IPS DF 19.7 (cell line): ENCODE measurements at regions not wholly inside any gene's neighbourhood (a gene's known extent, or its start where the extent isn't known, plus 50 kb on each side); places are given as distances from the start of the nearest gene placed in this dataset.

Source experiments
- DNase-seq: peaks from one replicate; pipeline ENCODE4 v3.0.0-alpha.2; 2013; ENCODE audit warnings: low read depth, low spot score

GRCh38 chr4:55175779-55176231 is 50.4 kb upstream of the KDR start:
- DNase-seq = no peak

- DNase-seq = no peak
Observed at GRCh38 chr4:55176497-55176896, 51.1 kb upstream of the KDR start.

GRCh38 chr4:55177461-55177860 is 52.1 kb upstream of the KDR start:
- DNase-seq = no peak

GRCh38 chr4:55178226-55179005 is 53.0 kb upstream of the KDR start:
- no peak for DNase-seq

- no peak for DNase-seq
Observed at GRCh38 chr4:55181010-55182005, 55.9 kb upstream of the KDR start.

GRCh38 chr4:55183926-55184599 is 58.7 kb upstream of the KDR start:
- peak; percentile 73 for DNase-seq

GRCh38 chr4:55184600-55185523 is 59.5 kb upstream of the KDR start:
- peak; percentile 52 for DNase-seq

- DNase-seq = no peak
Observed at GRCh38 chr4:55186123-55186522, 60.7 kb upstream of the KDR start.

GRCh38 chr4:55186700-55187099 is 61.3 kb upstream of the KDR start:
- no peak for DNase-seq

GRCh38 chr4:55214172-55214571 is 88.8 kb upstream of the KDR start:
- no peak for DNase-seq

GRCh38 chr4:55215087-55215486 is 89.7 kb upstream of the KDR start:
- no peak for DNase-seq

GRCh38 chr4:55216863-55217635 is 91.7 kb upstream of the KDR start:
- no peak for DNase-seq

- no peak for DNase-seq
Observed at GRCh38 chr4:55218041-55218440, 92.6 kb upstream of the KDR start.

GRCh38 chr4:55237839-55238238 is 108.2 kb upstream of the SRD5A3 start:
- no peak for DNase-seq

GRCh38 chr4:55238407-55238806 is 107.6 kb upstream of the SRD5A3 start:
- DNase-seq = no peak

GRCh38 chr4:55241461-55241860 is 104.6 kb upstream of the SRD5A3 start:
- DNase-seq = no peak

GRCh38 chr4:55242506-55242905 is 103.5 kb upstream of the SRD5A3 start:
- DNase-seq = no peak

- DNase-seq = no peak
Observed at GRCh38 chr4:55247521-55247920, 98.5 kb upstream of the SRD5A3 start.

- no peak for DNase-seq
Observed at GRCh38 chr4:55248756-55249155, 97.3 kb upstream of the SRD5A3 start.

GRCh38 chr4:55249476-55249875 is 96.6 kb upstream of the SRD5A3 start:
- no peak for DNase-seq
